Endothelial cell (in vitro differentiated cells): ENCODE measurements at regions not wholly inside any gene's neighbourhood (a gene's known extent, or its start where the extent isn't known, plus 50 kb on each side); places are given as distances from the start of the nearest gene placed in this dataset.

Source experiments
- DNase-seq: peaks from one replicate; pipeline ENCODE4 v3.0.0; 2021; ENCODE audit warnings: low spot score
- H3K27ac Mint-ChIP-seq: one replicate; pipeline ENCODE4 v1.8.0; 2021; ENCODE audit warnings: mixed read lengths, inconsistent platforms; ENCODE audit not compliant: unreplicated experiment
- H3K27me3 Mint-ChIP-seq: one replicate; pipeline ENCODE4 v1.8.0; 2021; ENCODE audit warnings: mild to moderate bottlenecking, moderate library complexity, mixed read lengths, inconsistent platforms; ENCODE audit not compliant: unreplicated experiment
- H3K36me3 Mint-ChIP-seq: one replicate; pipeline ENCODE4 v1.8.0; 2021; ENCODE audit warnings: mild to moderate bottlenecking, low read depth, mixed read lengths, inconsistent platforms; ENCODE audit not compliant: unreplicated experiment
- H3K4me1 Mint-ChIP-seq: one replicate; pipeline ENCODE4 v1.8.0; 2021; ENCODE audit warnings: mild to moderate bottlenecking, mixed read lengths, inconsistent platforms; ENCODE audit not compliant: unreplicated experiment
- H3K4me3 Mint-ChIP-seq: one replicate; pipeline ENCODE4 v1.8.0; 2021; ENCODE audit warnings: mild to moderate bottlenecking, mixed read lengths, inconsistent platforms; ENCODE audit not compliant: unreplicated experiment
- H3K9me3 Mint-ChIP-seq: one replicate; pipeline ENCODE4 v1.8.0; 2021; ENCODE audit warnings: mixed read lengths, inconsistent platforms; ENCODE audit not compliant: unreplicated experiment
- CTCF ChIP-seq: fragments of 200-600 bp; sonication (generic); IDR thresholded peaks from one replicate; pipeline ENCODE4 v1.5.0; 2021; ENCODE audit warnings: antibody characterized with exemption; ENCODE audit not compliant: unreplicated experiment

- no peak for DNase-seq
- H3K4me3 Mint-ChIP-seq = no peak overlapping the region
Observed at GRCh38 chr18:42641996-42642395, 473.5 kb downstream of the RIT2 start.

GRCh38 chr18:42644729-42645131, 470.8 kb downstream of the RIT2 start:
- no peak for TF ChIP-seq CTCF
- Mint-ChIP-seq H3K4me3 (no peak overlapping the region), H3K27me3 (peaks cover 2% of the 10 kb centered on the region), H3K9me3 (no peaks in the 10 kb centered on the region), H3K4me1 (no peaks in the 10 kb centered on the region), H3K36me3 (no peaks in the 10 kb centered on the region), H3K27ac (no peak overlapping the region)
- DNase-seq = no peak

More at GRCh38 chr18:42641996-42642395, 473.5 kb downstream of the RIT2 start:
- Mint-ChIP-seq H3K9me3 (no peaks in the 10 kb centered on the region), H3K27me3 (peaks cover 2% of the 10 kb centered on the region), H3K36me3 (no peaks in the 10 kb centered on the region), H3K27ac (no peak overlapping the region), H3K4me1 (no peaks in the 10 kb centered on the region)
- TF ChIP-seq CTCF = no peak

- no peak for TF ChIP-seq CTCF
- no peak overlapping the region for H3K27ac Mint-ChIP-seq
- H3K27me3 Mint-ChIP-seq = no peaks in the 10 kb centered on the region
- DNase-seq = no peak
- H3K36me3 Mint-ChIP-seq = no peaks in the 10 kb centered on the region
- H3K4me1 Mint-ChIP-seq = no peaks in the 10 kb centered on the region
- no peak overlapping the region for H3K4me3 Mint-ChIP-seq
- no peaks in the 10 kb centered on the region for H3K9me3 Mint-ChIP-seq
Observed at GRCh38 chr18:42649331-42650035, 466.0 kb downstream of the RIT2 start.

GRCh38 chr18:42654556-42654955, 460.9 kb downstream of the RIT2 start:
- Mint-ChIP-seq H3K36me3 (no peaks in the 10 kb centered on the region), H3K4me3 (no peak overlapping the region), H3K27me3 (no peaks in the 10 kb centered on the region), H3K4me1 (no peaks in the 10 kb centered on the region), H3K27ac (no peak overlapping the region), H3K9me3 (no peaks in the 10 kb centered on the region)
- no peak for DNase-seq
- no peak for TF ChIP-seq CTCF

GRCh38 chr18:42657551-42657950, 457.9 kb downstream of the RIT2 start:
- H3K9me3 Mint-ChIP-seq = peaks cover 4% of the 10 kb centered on the region
- DNase-seq = no peak
- TF ChIP-seq CTCF = no peak
- H3K27me3 Mint-ChIP-seq = no peaks in the 10 kb centered on the region
- H3K36me3 Mint-ChIP-seq = no peaks in the 10 kb centered on the region
- no peak overlapping the region for H3K4me3 Mint-ChIP-seq
- H3K27ac Mint-ChIP-seq = no peak overlapping the region
- no peaks in the 10 kb centered on the region for H3K4me1 Mint-ChIP-seq
